Anterior cingulate cortex (tissue), 58 donors: ENCODE measurements at regions not wholly inside any gene's neighbourhood (a gene's known extent, or its start where the extent isn't known, plus 50 kb on each side); places are given as distances from the start of the nearest gene placed in this dataset.
A peak's percentile ranks its signal among the peaks of the same experiment; 100 is the strongest.

ENCODE experiments used
- DNase-seq, 58 donors: peaks; one replicate each; lab custom pipeline; 2025; lab: John Stamatoyannopoulos, UW

DNA sequence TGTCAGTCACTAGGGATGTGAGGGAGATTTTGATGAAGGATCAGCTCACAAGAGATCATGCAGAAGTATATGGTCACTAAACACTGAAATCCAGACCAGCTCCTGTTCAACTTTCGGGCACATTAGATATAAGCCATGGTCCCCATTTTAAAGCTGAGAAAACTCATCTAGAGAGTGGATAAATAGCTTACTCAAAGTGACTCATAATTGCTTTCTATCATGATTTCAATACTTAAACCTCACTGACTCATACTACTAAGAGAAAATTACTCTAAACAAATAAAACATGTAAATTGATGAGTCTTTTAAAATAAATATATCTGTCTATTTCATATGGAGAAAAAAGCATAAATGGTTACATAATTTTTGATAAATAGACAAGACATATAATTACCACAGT, 567.7 kb downstream of the TLR4 start:
- DNase-seq = no peak

DNA sequence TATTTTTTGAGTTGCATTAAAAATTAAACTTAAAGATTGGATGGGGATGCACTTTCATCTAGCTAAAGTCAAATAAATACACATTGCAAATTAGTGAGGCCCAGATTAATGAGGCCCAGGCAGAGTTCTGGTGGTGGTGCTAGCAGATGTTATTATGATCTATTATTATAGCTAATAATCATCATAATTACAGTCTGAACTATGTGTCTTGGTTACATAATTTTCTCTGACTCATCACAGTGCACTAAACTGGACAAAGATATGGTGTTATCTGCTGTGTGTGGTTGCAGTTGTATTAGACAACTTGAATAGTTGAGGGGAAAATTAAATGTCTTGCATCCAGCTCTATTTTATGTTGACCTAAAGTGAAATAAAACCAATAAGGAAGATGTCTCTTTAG, 568.8 kb downstream of the TLR4 start:
- no peak for DNase-seq

DNA sequence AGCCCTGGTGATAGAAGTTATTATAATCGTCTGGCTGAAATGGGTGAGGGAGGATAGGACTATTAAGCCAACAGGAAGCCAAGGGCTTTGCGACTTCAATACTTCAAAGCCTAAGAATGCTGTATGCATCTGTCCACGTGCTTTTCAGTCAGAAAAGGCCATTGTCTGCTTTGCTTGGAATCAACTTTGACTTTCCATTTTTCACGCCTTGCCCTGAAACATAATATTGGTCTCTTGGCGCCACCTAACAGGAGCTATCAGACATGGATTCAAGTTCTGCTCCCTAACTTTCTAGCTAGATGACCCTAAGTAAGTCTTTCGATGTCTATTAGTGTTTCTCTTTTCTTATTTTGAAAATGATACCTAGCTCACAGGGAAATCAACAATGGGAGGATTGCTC, 572.6 kb downstream of the TLR4 start:
- DNase-seq = no peak

DNA sequence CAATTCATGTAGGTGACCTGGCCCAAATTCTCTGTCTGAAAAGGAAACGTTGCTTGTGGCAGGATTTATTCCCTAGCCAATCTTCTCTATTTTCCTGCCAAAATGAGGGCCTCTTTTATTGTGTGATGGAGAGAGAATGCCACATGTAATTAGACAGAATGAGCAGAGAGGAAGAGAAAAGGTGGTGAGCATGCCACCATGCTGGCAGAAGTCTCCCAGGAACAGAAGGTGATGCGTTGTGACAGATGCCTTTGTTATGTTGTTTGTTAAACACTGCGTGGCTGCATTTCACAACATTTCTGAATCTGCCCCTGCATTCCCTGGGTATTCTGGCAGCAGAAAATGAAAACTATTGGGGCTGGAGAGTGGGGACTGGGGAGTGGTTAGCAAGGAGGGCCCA, 577.6 kb downstream of the TLR4 start:
- DNase-seq = no peak

DNA sequence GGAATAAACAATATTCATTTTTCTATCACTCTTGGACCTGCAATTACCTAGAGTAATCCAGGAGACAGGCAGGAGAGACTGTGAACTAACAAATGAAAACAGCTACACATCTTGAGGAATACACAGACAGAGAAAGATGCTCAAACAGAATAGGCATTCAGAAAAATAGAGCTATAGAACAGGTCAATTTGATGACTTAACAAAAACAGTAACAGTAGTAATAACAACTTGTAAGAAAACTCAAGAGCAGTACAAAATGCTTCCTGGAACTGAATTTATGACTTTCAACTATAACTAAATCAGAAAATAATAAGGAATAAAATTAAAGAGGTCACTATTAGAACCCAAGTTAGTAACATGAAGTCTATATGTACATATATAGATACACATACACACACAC, 579.3 kb downstream of the TLR4 start:
- no peak for DNase-seq

DNA sequence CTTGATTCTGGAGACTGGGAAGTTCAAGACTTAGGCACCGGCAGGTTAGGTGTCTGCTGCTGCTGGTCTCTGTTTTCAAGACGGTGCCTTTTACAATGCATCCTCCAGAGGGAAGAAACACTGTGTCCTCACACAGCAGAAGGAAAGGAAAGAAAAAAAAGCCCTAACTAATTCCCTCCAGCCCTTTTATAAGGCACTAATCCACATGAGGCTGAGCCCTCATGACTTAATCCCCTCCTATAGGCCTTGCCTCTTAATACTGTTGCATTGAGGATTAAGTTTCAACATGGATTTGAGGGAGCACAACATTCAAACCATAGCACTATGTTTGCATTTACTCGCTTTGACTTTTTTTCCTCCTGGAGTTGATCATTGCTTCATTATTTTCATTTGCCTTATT, 585.9 kb downstream of the TLR4 start:
- no peak for DNase-seq

DNA sequence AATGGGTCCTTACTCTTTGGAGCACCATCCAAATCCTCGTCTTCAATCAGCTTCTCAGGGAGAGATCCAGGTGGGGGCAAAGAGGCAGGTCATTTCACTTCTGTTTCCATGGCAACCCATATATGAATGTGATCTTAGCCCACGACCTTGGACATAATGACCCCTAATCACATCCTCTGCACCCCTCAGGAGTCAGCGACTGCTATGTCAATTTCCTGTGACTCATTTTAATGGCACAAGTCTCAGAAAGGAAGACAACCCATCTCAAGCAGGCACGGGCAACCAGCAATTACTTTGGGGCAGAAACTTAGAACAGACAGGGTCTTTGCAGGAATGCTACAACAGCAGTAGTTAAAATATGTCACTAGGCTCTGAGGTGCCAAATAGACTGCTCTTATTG, 591.2 kb downstream of the TLR4 start:
- DNase-seq = no peak

DNA sequence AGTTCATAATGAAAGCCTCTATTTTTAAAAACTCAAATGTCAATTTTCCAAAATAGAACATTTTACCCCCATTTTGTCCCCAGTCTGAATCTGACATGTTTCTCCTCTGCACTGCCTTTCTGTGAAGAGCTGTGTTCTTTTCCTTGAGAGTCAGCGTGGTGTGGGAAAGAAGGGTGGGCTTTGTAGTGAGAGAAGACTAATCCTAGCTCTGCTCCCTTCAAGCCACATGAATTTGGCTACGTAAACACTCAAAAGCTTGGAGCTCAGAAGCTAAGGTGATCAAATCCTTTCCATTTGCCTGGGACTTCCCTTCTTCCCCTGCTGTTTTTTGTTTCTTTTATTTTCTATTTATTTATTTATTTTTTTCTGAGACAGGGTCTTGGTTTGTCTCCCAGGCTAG, 598.5 kb downstream of the TLR4 start:
- no peak for DNase-seq

DNA sequence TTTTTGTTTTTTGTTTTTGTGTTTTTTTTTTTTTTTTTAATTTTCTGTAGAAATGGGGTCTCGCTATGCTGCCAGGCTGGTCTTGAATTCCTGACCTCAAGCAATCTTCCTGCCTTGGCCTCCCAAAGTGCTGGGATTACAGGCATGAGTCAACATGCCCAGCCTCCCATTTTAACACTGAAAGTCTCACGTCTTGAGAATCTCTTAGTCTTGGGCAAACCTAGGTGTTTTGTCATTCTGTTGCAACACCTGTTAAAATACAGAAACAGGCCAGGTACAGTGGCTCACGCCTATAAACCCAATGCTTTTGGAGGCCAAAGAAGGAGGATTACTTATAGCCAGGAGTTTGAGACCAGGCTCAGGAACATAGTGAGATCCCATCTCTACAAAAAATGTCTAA, 599.0 kb downstream of the TLR4 start:
- no peak for DNase-seq

DNA sequence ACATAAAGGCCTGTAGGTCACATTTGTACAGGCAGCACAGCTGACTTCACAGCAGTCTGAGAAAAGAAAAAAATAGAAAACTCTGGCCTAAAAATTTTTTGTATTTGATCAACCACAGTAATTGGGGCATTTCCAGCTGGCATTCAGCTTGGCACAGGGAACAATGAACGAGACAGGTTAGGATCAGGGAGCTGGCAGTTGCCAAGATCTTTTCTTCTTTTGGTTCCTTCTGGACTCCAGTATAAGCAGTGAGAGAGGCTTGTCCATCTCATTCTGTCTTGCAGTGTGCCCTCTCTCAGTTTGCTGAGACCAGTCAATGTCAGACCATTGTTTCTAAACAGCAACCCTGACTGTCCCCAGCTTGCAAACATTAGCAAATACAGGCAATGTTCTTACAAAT, 601.1 kb downstream of the TLR4 start:
- DNase-seq = no peak

DNA sequence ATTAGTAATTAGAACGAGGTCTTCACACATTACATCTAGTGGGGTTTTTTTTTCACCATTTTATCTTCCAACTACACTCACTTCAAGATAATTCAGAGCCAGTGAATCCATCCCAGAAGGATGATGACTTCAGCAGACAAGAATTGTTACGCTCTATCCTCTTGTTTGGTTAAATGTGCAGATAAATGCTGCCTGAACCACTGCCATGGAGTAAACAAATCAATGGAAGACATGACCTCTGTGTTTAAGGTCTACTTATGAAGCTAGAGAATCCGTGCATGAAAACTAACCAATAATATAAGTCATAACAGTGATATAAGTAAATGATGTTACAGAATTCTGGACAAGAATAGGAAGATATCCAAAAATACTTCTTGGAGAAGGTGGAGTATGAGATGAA, 602.6 kb downstream of the TLR4 start:
- no peak for DNase-seq

DNA sequence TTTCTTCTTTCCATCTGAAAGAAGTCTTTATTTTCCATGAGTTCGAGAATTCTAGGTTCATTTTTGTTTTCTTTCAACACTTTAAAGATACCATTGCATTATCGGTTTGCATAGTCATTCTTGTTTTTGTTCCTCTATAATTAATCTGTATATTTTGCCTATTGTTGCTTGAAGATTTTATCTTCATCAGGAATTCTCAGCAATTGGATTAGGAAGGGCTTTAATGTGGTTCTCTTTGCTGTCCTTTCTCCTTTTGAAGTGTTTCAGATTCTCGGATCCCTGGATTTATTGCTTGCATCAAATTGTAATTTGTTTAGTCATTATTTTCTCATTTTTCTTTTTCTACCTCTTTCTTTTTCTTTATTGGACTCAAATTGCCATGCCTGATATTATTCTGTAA, 609.8 kb downstream of the TLR4 start:
- no peak for DNase-seq

DNA sequence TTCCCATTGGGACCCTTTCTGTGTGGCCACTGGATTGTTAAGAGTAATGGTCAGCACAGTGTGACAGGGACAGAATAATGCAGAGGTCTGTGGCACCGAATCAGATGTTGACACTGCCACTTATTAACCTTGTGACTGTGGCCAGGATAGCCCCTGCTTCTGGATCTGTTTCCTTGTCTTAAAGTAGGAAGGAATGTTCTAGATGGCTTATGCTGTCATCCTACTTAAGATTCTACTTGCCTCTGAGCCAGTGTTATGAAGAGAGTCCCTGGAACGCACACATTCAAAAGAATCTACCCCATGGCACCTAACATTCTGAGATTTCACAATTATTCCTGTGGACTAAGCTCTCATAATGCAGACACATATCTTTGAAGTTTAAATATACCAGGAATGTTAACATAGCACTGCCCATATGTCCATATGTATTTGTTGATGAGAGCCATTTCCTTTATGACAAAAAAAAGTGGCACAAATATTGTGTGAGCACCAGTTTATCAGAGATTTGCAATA, 612.7 kb downstream of the TLR4 start:
- DNase-seq = no peak

DNA sequence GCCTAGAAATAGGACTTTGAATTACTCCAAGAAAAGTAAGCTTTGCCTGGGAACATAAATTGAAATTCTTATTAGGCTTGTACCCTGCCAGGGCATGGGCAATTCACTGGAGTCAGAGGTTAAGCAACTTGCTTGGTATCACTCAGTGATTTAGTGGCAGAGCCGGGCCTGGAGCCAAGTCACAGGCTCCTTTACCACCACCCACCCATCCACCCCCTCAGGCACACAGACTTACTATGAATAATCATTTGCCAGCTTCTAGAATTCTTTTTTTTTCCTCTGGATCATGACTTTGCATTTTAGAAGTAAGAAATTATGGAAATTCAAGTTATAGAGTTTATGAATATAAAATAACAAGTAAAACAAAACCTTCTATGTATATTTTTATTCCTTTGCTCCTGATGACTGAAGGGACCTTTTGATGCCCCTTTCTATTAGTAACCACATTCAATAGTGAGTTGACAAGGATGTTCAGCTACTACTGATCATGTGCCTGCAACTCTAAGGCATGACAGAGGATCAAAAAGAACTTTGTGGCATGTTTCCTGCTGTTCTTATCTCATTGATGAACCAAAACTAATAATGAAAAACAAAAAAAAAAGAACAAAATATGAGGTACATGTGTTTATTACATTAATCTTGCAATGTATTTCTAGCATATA, 614.7 kb downstream of the TLR4 start:
- peak in 6 of 58 donors; percentile 0 to 4 (median 0) for DNase-seq

DNA sequence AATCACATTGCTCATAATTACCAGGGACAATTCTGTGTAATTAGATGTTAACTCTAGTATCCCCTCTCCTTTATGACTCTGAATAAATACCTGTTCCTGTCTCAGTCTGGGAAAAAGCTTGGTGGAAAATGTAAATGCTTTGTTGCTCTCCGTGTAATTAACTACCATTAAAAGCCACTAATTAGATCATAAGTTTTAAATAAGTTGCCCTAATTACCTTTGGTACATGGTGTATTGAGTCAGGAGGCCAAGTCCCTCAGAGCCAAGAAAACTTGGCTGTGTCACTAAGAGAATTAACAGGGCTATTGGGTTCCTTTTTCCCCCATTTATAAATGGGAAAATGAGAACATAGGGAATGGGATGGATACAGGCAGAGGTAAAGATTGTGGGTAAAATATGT, 617.6 kb downstream of the TLR4 start:
- DNase-seq = no peak

DNA sequence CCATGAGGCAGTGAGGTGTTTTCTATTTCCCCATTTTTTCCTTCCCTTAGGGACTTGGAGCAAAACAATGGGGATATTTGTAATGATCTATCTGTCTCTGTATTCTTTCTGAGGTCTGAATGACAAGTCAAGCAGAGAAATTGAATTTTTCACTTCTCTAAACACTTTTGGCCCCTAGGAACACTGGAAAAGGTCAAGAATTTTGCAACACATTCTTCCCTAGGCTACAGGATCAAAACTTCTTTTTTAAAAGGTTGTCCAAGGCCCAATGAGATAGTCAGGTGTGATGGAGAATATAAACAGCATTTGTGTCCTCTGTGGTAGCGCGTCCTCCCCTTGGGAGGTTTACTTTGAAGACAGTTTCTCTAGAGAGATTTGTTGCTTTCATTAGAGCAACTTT, 620.5 kb downstream of the TLR4 start:
- DNase-seq = no peak

DNA sequence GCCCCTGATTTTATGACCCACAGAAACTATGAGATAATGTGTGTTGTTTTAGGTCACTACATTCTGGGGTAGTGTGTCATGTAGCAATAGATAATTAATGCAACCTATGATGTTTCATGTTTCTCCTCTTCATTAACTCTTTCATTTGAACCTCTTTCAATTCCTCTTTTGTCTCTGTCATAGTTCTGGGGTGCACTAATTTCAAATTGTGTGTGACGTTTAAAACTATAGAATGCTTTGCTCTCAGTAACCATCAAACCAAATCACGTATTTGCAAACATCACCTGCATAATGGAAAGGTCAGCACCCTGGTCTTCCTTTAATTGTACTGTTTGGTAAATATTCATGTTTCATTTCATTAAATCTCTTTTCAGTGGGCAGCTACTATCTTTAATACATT, 621.6 kb downstream of the TLR4 start:
- no peak for DNase-seq

DNA sequence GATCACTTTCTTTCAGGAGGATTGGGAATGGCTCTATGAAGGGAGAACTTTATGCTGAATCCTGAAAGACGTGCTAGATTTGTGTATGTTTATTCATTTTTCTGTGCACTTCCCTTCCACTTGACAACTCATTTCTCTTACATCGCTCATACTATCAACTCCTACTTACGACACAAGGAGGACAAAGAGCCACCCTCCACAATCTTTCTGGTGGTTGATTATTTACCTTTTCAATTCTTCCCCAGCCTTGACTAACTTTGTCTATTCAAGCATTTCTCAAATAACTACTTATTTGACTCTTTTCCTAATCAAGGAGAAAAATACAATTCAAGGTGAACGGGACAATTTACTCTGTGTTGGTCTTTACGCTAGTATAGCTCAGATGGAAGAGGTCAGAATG, 622.1 kb downstream of the TLR4 start:
- no peak for DNase-seq

DNA sequence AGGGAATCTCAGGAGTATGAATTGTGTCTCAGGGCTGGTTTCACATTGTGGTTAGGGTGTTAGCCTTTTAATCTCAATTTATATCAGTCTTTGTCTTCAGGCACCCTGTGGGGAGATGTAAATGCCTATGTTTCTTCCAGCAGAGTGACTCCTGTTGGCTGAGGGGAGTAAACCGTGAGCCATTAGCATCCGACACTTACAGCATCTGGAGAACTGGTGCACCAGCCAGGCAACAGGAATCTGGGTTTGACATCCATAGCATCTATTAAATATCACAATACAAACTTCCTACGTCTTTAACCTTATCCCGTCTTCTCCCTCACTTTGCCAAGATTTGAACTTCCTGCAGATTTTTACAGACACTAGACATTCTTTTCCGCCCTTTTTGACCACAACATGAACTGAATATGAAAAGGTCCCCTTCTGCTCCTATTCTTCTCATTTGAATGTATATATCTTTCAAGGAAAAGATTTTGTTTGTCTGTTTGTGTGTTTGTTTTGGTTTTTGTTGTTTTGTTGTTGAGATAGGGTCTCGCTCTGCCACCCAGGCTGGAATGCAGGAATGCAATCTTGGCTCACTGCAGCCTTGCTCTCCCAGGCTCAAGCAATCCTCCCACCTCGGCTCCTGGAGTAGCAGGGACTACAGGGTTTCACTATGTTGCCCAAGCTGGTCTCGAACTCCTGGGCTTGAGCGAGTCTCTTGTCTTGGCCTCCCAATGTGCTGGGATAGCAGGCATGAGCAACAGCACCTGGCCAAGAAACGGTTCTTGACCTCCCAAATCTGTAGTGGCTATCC, 626.2 kb downstream of the TLR4 start:
- DNase-seq = no peak

DNA sequence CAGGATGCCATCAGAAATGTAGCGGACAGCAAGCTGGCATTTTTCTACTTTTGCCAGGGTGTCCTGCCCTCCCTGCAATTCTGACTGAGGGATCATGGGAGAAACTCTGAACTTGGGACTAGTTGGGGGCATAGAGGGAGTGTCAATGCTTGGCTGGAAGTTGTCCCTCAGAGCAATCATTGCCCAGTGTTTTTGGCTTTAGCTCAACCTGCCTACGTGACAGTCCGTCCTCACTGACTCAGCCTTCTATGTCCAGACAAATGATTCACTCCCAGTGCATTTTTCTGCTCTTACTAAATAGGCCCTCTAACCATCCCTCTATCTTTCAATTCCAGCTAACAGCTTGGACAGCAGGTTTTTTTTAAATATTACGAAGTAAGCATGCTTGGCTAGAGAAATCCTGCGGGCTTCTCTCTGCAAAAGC, 627.4 kb downstream of the TLR4 start:
- no peak for DNase-seq

DNA sequence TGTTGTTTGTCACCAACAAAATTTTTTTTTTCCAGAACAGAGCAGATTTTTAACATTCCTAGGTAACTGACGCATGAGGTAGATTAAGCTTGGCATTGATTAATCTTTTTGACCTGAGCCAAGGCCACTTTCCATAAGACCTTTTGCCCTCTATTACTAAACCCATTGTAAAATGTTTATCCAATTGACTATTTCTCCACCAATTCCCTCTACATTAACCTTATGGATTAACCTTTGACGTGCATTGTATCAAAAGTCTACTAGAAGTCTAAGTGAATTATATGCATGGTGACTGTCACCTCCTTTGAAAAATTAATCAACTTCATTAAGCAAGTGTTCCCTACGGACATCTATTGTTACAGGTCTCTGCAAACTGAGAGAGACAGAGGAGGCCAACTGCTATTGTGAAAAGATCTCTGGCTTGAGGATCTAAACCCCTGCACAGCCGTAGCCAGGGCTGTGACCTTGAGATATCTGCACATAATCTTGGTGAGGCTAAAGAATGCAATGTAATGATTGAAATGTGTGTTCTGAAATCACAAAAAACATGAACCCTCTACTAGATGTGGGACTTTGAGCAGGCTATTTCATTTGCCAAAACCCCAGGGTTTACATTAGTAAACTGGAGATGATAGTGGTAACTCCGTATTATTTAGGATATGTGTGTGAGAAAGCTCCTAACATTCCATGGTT, 632.2 kb downstream of the TLR4 start:
- DNase-seq = no peak

DNA sequence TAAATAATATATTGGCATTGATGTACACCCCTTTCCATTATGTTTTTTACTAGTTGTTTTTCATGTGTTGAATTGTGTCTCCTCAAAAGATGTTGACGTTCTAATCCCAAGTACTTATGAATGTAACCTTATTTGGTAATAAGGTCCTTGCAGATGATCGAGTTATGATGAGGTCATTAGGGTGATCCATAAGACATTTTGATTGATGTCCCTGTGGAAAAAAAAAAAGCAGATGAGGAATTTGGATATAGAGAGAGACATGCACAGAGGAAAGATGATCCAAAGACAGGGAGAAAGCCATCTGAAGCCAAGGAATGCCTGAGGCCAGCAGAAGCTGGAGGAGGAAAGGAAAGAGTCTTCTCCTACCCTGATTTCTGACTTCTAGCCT, 632.7 kb downstream of the TLR4 start:
- no peak for DNase-seq
